Breast epithelium (tissue), 3 donors: ENCODE measurements at regions not wholly inside any gene's neighbourhood (a gene's known extent, or its start where the extent isn't known, plus 50 kb on each side); places are given as distances from the start of the nearest gene placed in this dataset.

Experiments used
- POLR2A ChIP-seq: fragments of 450-650 bp; IDR thresholded peaks from one replicate; pipeline ENCODE4 v1.6.1; 2016; ENCODE audit warnings: antibody characterized with exemption, mild to moderate bottlenecking, moderate library complexity
- POLR2AphosphoS5 ChIP-seq, 3 donors: sonication (generic); formaldehyde crosslinking; IDR thresholded peaks; one replicate each; pipeline ENCODE4 v1.6.1; 2017; ENCODE audit warnings: antibody characterized with exemption in 3 of 3
- TF ChIP-seq, protein P1 (sequence below), 3 donors: fragments of 450-650 bp; IDR thresholded peaks; one replicate each; pipeline ENCODE4 v1.5.1; 2016 to 2017; ENCODE audit warnings: antibody characterized with exemption in 3 of 3, mild to moderate bottlenecking in 3 of 3, moderate library complexity in 3 of 3

- TF ChIP-seq, protein P1, sequence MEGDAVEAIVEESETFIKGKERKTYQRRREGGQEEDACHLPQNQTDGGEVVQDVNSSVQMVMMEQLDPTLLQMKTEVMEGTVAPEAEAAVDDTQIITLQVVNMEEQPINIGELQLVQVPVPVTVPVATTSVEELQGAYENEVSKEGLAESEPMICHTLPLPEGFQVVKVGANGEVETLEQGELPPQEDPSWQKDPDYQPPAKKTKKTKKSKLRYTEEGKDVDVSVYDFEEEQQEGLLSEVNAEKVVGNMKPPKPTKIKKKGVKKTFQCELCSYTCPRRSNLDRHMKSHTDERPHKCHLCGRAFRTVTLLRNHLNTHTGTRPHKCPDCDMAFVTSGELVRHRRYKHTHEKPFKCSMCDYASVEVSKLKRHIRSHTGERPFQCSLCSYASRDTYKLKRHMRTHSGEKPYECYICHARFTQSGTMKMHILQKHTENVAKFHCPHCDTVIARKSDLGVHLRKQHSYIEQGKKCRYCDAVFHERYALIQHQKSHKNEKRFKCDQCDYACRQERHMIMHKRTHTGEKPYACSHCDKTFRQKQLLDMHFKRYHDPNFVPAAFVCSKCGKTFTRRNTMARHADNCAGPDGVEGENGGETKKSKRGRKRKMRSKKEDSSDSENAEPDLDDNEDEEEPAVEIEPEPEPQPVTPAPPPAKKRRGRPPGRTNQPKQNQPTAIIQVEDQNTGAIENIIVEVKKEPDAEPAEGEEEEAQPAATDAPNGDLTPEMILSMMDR (IDR thresholded peaks at IDR 0.05) = no peak
- no peak for TF ChIP-seq POLR2AphosphoS5 (IDR thresholded peaks at IDR 0.05)
- TF ChIP-seq POLR2A = no peak
Observed at GRCh38 chr12:30839643-30840220, 85.0 kb upstream of the CAPRIN2 start.
